AML-193 (cell line): ENCODE measurements at regions not wholly inside any gene's neighbourhood (a gene's known extent, or its start where the extent isn't known, plus 50 kb on each side); places are given as distances from the start of the nearest gene placed in this dataset.

Experiments
- DNase-seq, 2 experiments: peaks; one replicate each; lab custom pipeline; 2025; lab: John Stamatoyannopoulos, UW

- DNase-seq, result no peak
Observed at GRCh38 chr1:29460041-29460610, 223.8 kb downstream of the PTPRU start.

GRCh38 chr1:29459620-29459945 is 223.3 kb downstream of the PTPRU start:
- DNase-seq, result no peak

GRCh38 chr1:29458737-29459619 is 222.7 kb downstream of the PTPRU start:
- no peak for DNase-seq

GRCh38 chr1:29457496-29458368 is 221.4 kb downstream of the PTPRU start:
- DNase-seq, result no peak

- DNase-seq, result no peak
Observed at GRCh38 chr1:29456685-29457435, 220.5 kb downstream of the PTPRU start.

GRCh38 chr1:29455781-29456180 is 219.5 kb downstream of the PTPRU start:
- DNase-seq, result no peak

GRCh38 chr1:29454616-29455380 is 218.5 kb downstream of the PTPRU start:
- no peak for DNase-seq

GRCh38 chr1:29453502-29454240 is 217.3 kb downstream of the PTPRU start:
- peak; percentile 17 to 22 for DNase-seq

- no peak for DNase-seq
Observed at GRCh38 chr1:29452463-29453230, 216.3 kb downstream of the PTPRU start.

GRCh38 chr1:29451368-29451892 is 215.1 kb downstream of the PTPRU start:
- no peak for DNase-seq

GRCh38 chr1:29450591-29450990 is 214.3 kb downstream of the PTPRU start:
- DNase-seq, result no peak

- DNase-seq, result no peak
Observed at GRCh38 chr1:29448456-29449235, 212.3 kb downstream of the PTPRU start.

- no peak for DNase-seq
Observed at GRCh38 chr1:29447368-29447767, 211.0 kb downstream of the PTPRU start.

- DNase-seq, result no peak
Observed at GRCh38 chr1:29444782-29445729, 208.7 kb downstream of the PTPRU start.

- no peak for DNase-seq
Observed at GRCh38 chr1:29444081-29444715, 207.9 kb downstream of the PTPRU start.

- DNase-seq, result no peak
Observed at GRCh38 chr1:29441916-29442668, 205.8 kb downstream of the PTPRU start.
